Left renal cortex interstitium (tissue), 4 donors: ENCODE measurements at regions not wholly inside any gene's neighbourhood (a gene's known extent, or its start where the extent isn't known, plus 50 kb on each side); places are given as distances from the start of the nearest gene placed in this dataset.

Experiments used
- DNase-seq, 4 donors: peaks; one replicate each; pipeline ENCODE4 v3.0.0-alpha.2; 2013; ENCODE audit warnings: low read depth in 4 of 4, low spot score in 2 of 4, missing footprints in 1 of 4

DNA sequence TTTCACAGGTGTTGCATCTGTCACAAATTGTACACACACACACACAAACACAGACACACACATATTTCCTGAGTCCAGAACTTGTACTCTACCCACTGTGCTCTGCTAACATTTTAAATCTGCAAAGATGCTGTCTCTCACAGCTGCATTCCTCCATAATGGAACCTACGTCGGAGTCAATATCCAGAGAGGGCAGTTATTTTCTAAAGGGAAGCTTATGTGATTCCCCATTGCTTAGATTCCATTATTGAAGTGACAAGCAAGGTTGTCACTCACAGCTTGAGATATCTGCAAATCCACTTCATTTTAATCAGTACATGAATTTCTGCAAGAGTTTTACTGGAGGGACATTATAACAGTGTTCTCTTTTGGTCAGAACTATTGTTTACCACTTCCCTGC lies 992.4 kb downstream of the NSUN3 start:
- no peak for DNase-seq

DNA sequence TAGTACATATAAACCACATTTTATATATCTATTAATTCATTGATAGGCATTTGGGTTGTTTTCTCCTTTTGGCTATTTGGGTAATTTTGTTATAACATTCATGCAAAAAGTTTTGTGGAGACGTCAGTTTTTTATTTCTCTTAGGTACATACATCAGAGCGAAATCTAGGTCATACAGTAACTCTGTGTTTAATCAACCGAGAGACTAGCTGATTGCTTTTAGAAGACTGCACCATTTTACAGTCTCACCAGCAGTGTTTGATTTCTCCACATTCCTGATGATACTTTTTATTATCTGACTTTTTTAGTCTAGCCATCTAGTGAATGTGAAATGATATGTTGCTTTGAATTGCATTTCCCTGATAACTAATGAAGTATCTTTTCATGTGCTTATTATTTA lies 1019.3 kb downstream of the NSUN3 start:
- no peak for DNase-seq

DNA sequence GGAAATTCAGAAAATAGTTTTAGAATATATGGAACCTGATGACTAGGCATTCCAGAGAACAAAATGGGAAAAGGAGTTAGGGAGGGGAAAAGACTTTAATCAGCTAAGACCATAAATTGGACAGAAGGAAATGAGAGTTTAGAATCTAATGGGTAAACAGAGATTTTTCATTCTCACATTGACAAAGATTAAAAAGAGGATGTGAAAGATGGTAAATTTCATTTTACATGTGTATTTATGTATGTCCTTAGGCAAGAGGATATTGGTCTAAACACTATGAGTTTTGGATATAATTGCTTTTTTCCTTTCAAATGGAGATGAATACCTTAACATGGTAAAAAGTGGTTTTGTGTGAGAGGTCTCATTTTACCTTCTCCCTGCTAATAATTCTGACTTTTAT lies 1021.9 kb downstream of the NSUN3 start:
- no peak for DNase-seq

DNA sequence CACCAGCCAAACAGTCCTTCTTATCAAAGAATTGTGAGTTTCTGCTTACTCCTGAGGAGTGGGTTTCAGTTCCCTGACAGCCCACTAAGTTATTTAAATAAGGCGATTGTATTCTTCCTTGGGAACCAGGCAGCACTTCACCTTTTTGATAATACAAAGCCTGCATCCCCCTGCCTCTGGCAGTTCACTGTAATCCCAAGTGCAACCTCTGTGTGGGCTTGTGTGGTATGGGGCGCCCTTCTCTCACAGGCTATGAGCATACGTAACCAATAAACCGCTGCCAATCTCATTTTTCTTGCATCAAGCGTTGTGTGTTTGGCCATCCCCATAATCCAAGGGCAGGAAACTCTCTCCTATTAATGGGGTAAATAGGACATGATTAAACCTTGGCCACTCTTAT lies 1025.6 kb downstream of the NSUN3 start:
- DNase-seq: no peak

DNA sequence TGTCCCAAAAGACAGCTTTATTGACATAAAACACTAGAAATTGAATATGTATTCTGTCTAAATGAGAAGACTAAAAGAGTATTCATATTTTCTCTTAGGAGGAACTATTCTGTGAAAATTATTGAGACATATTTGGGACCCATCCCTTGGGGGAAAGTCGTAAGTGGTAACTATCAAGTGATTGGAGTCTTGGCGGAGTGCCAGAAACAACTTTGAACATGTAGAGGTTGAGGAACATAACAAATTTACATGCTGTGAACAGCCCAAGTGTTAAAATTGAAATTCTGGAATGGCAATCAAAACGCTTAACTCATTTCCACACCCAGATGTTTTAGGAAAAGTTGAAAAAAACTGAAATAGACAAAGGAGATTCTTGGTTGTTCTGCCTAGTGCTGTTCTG lies 1034.6 kb downstream of the NSUN3 start:
- no peak for DNase-seq

DNA sequence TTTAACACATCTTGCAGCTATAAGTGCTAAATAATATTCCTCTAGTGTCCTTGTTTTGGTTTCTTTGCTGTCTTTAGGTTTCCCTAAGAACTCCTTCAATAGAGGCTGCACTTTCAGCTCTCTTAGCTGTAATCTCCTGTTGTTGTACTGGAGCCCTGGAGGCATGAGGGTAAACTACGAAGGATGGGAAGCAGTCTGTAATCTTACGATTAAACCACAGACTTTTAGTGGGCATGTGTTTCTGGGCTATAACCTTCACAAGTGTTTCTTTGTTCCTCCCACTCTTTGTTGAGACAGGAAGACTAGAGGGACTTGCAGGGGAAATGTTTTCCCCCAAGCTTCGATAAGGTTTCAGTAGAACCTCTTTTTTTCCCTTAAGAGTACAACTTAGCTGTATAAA lies 1058.1 kb downstream of the NSUN3 start:
- no peak for DNase-seq

DNA sequence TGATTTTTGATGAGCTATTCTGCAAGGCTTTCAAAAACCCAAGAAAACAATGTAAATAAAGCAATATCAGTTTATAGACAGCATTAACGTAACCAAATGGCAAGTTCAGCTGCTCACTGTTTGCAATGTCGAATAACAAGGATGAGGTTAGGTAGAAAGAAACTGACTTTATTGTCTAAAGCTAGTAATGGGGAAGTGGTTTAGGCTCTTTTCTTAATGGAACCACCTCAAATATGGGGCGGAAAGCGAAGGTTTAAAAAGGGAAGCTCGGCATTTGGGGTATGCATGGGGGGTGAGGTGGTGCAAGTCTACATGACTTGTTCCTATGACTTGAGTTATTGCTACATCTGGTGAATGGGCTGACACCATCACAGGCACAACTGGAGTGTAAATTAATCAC lies 1060.2 kb downstream of the NSUN3 start:
- no peak for DNase-seq

DNA sequence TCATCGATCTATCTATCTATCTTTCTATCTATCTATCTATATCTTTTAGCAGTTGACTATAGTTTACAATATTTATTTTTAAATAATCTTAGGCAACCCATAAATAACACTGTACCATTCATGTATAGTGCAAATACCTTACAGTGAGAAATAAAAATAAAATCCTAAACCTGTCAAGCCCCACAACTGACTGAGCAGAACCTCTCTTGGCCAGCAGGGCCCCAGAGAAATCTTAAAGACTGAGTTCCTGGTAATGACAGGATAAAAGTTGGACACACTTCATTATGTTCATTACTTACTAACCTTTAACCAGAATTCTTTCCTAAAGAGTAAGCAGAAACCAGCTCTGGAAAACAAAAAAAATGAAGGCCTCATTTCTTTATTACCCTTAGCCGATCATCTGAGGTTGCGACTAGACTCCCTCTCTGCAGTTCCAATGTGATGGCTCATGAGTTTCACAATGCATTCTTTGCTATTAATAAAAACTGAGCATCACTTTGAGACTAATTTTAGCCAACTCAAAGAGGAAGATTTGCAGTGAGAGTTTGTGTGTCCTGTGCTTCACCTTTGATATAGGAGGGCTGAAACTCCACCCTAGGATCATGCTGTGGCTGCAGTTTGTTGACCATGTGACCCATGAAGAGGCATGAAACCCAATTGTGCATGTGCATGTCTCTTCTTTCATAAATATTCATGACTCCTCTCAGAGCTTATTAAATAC lies 1072.0 kb downstream of the NSUN3 start:
- no peak for DNase-seq

DNA sequence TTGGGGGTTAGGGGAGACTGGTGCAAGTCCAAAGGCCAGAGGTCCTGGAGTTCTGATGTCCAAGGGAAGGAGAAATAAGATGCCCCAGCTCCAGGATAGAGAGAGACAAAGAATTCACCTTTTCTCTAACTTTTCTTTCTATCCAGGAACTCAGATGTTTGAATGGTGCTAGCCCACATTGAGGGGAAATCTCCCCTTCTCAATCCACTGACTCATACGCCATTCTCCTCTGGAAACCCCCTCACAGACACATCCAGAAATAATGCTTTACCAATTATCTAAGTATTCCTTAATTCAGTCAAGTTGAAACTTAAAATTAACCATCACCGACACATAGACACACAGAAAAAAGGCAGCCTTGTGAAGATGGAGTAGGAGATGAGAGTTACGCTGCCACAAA lies 1085.2 kb downstream of the NSUN3 start:
- no peak for DNase-seq

DNA sequence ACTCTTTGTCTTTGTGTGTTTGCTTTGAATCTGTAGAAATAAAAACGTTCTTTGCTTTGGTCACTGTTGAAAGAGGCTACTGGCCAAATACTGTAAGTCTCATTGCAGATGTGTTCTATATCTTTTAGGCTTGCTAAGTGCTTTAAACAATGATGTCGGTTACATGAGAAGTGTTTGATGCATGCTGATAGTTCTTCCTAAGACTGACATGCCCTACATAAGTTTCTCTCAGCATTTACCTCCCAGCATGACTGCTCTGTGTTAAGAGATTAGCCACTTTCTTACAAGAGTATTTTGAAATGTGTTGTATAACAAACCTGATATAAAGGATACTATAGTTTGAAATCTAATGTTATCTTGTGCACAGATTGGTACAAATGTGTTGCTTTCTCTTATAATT lies 1088.7 kb downstream of the NSUN3 start:
- DNase-seq: no peak

DNA sequence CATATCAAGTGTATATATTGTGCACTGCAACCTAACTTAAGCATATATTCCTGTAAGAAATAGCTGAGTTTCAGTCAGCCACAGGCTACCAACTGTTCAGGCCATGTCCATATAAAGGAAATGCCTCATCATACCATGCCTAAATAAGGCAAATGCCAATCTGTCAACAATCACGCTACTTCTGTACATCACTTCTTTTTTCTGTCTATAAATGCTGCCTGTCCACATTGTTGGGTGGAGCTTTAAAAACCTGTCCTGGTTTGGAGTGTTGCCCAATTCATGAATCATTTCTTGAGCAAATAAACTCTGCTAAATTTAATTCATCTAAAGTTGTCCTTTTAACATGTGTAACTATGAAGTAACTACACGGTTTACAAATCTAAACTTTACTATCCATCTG lies 1091.9 kb downstream of the NSUN3 start:
- DNase-seq: no peak

DNA sequence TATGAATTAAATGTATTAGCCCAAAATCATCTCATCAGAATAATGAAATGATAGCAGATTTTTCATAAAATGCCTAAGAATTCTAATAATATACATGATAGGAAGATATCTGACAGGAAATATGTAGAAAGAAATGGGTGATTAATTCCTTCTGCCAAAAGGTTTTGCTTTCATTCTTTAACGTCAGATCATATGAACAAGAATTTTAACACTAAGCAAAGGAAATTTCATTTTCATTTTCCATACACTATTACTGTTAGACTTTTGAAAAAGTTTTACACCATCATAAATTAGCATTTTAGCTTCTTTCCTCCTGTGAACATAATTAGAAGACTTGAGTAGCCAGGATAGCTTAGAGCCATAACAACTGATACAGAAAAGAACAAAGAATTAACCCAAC lies 1099.9 kb downstream of the NSUN3 start:
- no peak for DNase-seq

DNA sequence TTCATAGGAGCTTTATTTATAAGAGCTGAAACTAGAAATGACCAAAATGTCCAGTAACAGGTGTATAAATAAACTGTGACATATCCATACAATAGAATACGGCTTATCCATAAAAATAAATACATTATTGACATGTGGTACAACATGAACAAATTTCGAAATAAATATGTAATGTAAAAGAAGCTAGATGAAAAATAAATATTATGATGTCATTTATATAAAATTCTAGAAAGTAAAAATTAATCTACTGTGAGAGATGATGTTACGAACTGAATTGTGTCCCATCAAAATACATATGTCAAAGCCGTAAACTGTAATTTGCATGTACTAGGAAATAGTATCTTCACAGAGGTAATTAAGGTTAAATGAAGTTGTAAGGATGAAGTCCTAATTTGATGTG lies 1104.9 kb downstream of the NSUN3 start:
- no peak for DNase-seq

DNA sequence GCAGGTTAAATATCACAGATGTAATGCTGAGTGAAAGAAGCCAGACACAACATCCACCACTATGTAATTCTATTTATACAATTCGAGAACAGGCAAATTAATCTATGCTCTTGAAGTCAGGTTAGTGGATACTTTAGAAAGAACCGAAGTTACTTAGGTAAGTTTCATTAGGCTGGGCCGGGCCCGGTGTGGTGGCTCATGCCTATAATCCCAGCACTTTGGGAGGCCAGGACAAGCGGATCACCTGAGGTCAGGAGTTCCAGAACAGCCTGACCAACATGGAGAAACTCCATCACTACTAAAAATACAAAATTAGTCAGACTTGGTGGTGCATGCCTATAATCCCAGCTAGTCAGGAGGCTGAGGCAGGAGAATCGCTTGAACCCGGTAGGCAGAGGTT lies 1105.7 kb downstream of the NSUN3 start:
- no peak for DNase-seq

DNA sequence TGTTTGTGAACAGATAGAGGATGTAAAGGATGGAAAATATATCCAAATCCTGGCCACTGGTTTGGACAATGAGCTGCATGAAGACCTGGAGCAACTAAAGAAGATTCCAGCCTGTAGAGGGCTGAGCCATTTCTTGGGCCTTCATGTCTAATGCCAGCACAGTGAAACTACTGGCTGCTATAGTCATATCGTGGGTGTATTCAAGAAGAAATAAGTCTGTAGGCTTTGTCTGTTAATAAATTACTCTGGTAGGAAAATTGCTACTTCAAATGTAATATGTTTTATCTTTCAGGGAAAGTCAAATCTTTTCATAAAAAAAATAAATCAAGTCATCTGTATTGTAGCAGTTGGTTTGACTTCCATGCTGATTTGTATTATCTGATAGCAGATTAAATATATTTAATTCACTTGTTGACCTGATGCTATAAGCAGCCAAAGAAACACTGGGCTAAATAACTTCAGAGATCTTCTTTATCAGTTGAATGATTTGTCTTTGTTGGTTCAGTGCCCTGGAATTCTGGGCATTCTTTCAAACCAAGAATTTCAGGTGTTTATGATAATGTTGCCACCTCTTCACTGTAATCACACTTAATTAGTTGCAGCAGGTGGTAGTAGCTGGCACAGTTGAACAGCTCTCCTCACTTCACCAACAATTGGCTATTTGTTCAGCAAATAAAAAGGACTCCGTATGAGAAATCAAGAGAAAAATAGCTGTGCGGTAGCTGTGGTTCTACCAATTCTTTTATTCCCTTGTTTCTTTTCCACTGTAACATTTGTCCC lies 1109.5 kb downstream of the NSUN3 start:
- DNase-seq: no peak

DNA sequence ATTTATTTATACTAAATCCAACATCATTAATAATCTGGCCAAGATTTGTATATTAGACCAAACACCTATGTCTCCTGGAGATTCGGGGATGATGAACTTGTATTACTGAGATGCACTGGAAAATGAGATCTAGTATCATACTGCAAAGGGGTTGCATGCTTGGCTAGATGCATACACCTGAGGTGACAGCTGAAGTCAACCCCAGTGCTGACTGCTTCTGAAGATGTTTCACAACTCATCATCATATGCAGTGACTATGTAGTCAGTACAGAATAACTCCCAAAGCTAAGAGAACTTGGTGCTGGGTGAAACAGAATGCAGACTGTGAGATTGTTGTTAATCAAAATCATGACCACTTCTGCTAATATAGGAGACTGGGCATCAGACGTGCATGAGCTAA lies 1114.2 kb downstream of the NSUN3 start:
- DNase-seq: no peak

DNA sequence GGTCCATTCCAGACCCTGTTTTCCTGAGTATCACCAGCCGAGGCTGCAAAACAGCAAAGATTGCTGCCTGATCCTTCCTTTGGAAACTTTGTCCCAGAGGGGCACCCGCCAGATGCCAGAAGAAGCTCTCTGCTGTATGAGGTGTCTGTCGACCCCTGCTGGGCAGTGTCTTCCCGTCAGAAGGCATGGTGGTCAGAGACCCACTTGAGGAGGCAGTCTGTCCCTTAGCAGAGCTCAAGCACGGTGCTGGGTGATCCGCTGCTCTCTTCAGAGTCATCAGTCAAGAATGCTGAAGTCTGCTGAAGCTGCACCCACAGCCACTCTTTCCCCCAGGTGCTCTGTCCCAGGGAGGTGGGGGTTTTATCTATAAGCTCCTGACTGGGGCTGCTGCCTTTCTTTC lies 1121.2 kb downstream of the NSUN3 start:
- DNase-seq: no peak

DNA sequence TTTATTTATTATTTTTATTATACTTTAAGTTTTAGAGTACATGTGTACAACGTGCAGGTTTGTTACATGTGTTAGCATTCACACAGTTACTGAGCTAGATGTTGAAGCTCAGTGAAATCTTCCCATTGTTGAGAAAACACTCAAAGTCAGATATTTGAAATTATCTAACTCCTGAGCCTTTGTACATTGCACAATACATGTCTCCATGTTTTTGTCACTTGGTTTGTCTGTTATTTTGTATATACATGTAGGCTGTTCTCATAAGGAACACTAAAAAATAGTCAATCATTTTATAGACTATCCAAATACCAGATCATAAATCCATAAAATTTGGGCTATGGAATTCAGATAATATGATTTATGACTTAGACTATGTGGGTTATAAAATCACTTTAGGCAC lies 1126.5 kb downstream of the NSUN3 start:
- no peak for DNase-seq

DNA sequence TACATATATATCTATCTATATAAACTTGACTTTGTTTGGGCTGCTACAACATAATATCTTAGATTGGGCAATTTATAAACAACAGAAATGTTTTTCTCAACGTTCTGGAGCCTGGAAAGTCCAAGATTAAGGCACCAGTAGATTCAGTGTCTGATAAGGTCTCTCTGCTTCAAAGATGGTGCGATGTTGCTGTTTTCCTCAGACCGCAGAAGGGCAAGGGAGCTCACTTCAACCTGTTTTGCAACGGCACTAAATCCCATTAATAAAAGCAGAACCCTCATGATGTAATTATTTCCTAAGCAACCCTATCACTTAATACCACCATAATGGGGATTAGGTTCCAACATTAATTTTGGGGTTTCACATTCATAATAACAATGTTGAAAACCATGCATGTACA lies 1134.8 kb downstream of the NSUN3 start:
- DNase-seq: no peak

DNA sequence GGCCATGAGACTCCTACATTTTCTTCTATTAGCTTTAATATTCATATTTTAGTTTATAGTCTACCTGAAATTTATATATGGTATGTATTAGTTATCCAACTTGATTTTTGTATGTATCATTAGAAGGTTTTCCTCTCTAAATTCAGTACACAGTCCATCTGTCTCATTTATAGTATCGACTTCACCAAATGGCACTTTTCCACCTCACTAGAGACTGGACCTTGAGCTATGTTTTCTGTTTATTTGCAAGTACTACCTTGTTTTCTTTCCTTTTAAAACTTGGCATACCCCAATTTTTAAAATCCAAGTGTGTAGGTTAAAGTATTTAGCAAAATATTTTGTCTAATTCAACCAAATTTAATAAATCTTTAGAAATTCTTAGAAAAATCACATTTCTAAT lies 1137.5 kb downstream of the NSUN3 start:
- no peak for DNase-seq

DNA sequence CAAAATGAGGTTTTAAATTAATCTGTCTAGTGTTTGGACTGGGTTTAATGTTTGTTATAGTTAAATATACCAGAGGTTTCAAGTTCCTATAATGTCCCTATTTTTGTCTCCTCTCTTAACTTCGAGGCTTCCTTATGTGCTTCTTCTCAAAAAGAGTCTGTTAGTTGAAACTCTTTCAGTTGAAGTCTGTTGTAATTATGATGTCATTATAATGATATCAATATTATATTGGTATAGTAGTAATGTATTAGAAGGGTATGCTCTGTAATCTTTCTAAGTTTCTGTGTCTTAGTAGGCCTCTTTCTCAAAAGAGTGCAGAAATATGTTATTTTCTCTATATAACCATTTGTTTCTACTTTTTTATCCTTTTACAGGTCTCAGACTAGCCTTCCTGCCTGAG lies 1148.0 kb downstream of the NSUN3 start:
- DNase-seq: no peak

DNA sequence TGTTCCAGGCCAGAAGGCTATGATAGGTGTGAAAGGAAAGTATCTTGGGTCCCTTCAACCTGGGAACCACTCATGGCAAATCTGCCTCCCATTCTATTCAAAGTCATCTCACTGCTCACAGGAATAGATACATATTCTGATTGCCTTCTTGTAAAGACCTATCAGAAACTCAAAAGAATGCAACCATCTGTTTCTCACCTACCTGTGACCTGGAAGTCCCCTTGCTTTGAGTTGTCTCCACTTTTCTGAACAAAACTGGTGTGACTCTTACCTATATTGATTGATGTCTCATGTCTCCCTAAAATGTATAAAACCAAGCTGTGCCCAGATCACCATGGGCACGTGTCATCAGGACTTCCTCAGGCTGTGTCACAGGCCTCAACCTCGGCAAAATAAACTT lies 1149.3 kb downstream of the NSUN3 start:
- no peak for DNase-seq
